ENCODE measurements at regions not wholly inside any gene's neighbourhood (a gene's known extent, or its start where the extent isn't known, plus 50 kb on each side); places are given as distances from the start of the nearest gene placed in this dataset.

- TF ChIP-seq CTCF (conservative IDR thresholded peaks at IDR 0.05) (no peak), EZH2 (IDR thresholded peaks at IDR 0.05; ENCODE audit: low read depth) (no peak)
Observed at GRCh38 chr10:21280037-21280436, 245.4 kb downstream of the SKIDA1 start.
